ENCODE measurements at regions not wholly inside any gene's neighbourhood (a gene's known extent, or its start where the extent isn't known, plus 50 kb on each side); places are given as distances from the start of the nearest gene placed in this dataset.

- no peak for TF ChIP-seq CTCF (IDR thresholded peaks at IDR 0.05)
- Histone ChIP-seq H3K36me3 (no peaks in the 10 kb centered on the region), H3K4me1 (no peaks in the 10 kb centered on the region), H3K9me3 (no peaks in the 10 kb centered on the region), H3K27ac (no peak overlapping the region), H3K27me3 (peaks cover 0 to 14% (median 0%) of the 10 kb centered on the region in 7 donors), H3K4me3 (no peak overlapping the region)
- 73 to 76% methylated on average over 4 of the region's 4 CpGs for WGBS, 2 donors
- intact Hi-C loops (cut with DNase I): no loop called here
- no peak for DNase-seq
- no peak for ATAC-seq
Observed at GRCh38 chr2:176419591-176420071, 150.4 kb downstream of the MTX2 start.

GRCh38 chr2:176421297-176422050, 152.2 kb downstream of the MTX2 start:
- intact Hi-C loops (cut with DNase I): no loop called here
- no peaks in the 10 kb centered on the region for H3K9me3 ChIP-seq
- no peak for TF ChIP-seq CTCF (IDR thresholded peaks at IDR 0.05)
- H3K4me1 ChIP-seq: no peaks in the 10 kb centered on the region
- 91 to 93% methylated on average over 5 of the region's 5 CpGs for WGBS, 2 donors
- DNase-seq (no peak), ATAC-seq (no peak)
- peaks cover 0 to 10% (median 0%) of the 10 kb centered on the region in 7 donors for H3K27me3 ChIP-seq
- H3K36me3 ChIP-seq: no peaks in the 10 kb centered on the region
- H3K4me3 ChIP-seq: no peak overlapping the region
- no peak overlapping the region for H3K27ac ChIP-seq

GRCh38 chr2:176423819-176424218, 154.6 kb downstream of the MTX2 start:
- Histone ChIP-seq H3K4me3 (no peak overlapping the region), H3K27ac (no peak overlapping the region), H3K36me3 (no peaks in the 10 kb centered on the region), H3K4me1 (no peaks in the 10 kb centered on the region), H3K27me3 (peaks cover 0 to 10% (median 0%) of the 10 kb centered on the region in 7 donors), H3K9me3 (no peaks in the 10 kb centered on the region)
- intact Hi-C loops (cut with DNase I): no loop called here
- TF ChIP-seq CTCF (IDR thresholded peaks at IDR 0.05): no peak
- 32 to 40% methylated on average over 2 of the region's 2 CpGs for WGBS, 2 donors
- ATAC-seq (no peak), DNase-seq (no peak)

GRCh38 chr2:176424746-176425145, 155.5 kb downstream of the MTX2 start:
- H3K9me3 ChIP-seq: no peaks in the 10 kb centered on the region
- peaks cover 0 to 10% (median 0%) of the 10 kb centered on the region in 7 donors for H3K27me3 ChIP-seq
- H3K27ac ChIP-seq: no peak overlapping the region
- DNase-seq: no peak
- H3K36me3 ChIP-seq: no peaks in the 10 kb centered on the region
- intact Hi-C loops (cut with DNase I): no loop called here
- no peak overlapping the region for H3K4me3 ChIP-seq
- H3K4me1 ChIP-seq: no peaks in the 10 kb centered on the region
- no peak for ATAC-seq
- WGBS, 2 donors: 52 to 62% methylated on average over 2 of the region's 2 CpGs
- no peak for TF ChIP-seq CTCF (IDR thresholded peaks at IDR 0.05)

Measured in heart right ventricle (tissue), 16 donors.